H9 (cell line): ENCODE measurements at regions not wholly inside any gene's neighbourhood (a gene's known extent, or its start where the extent isn't known, plus 50 kb on each side); places are given as distances from the start of the nearest gene placed in this dataset.
"Not testable (repeated sequence)": the region's sequence is repeated elsewhere in the genome, so short reads cannot be mapped to it uniquely, and the experiment has no call there.

Experiments used
- DNase-seq: peaks from one replicate; pipeline ENCODE4 v3.0.0-alpha.2; 2017
- H2AFZ ChIP-seq: one replicate; pipeline ENCODE4 v1.6.1; 2013; ENCODE audit warnings: mild to moderate bottlenecking, low read length, control low read depth, moderate library complexity
- H2AK5ac ChIP-seq: 2 replicates; pipeline ENCODE4 v1.6.1; 2013; ENCODE audit warnings: low read length, control low read depth, mixed read lengths; ENCODE audit not compliant: insufficient read length
- H2BK120ac ChIP-seq: one replicate; pipeline ENCODE4 v1.6.1; 2013; ENCODE audit warnings: low read depth, mild to moderate bottlenecking, low read length, control low read depth, inconsistent platforms; ENCODE audit not compliant: poor library complexity, severe bottlenecking
- H2BK12ac ChIP-seq: 2 replicates; pipeline ENCODE4 v1.6.1; 2013; ENCODE audit warnings: low read length, control low read depth, mixed read lengths, low read depth; ENCODE audit not compliant: insufficient read length
- H2BK15ac ChIP-seq: 2 replicates; pipeline ENCODE4 v1.6.1; 2013; ENCODE audit warnings: low read depth, low read length, control low read depth
- H2BK20ac ChIP-seq: one replicate; pipeline ENCODE4 v1.6.1; 2013; ENCODE audit warnings: low read depth, mild to moderate bottlenecking, low read length, control low read depth, inconsistent platforms; ENCODE audit not compliant: poor library complexity, severe bottlenecking
- H2BK5ac ChIP-seq: 2 replicates; pipeline ENCODE4 v1.6.1; 2013; ENCODE audit warnings: low read length, control low read depth, mixed read lengths; ENCODE audit not compliant: insufficient read length
- H3K14ac ChIP-seq: 2 replicates; pipeline ENCODE4 v1.6.1; 2013; ENCODE audit warnings: low read length, control low read depth; ENCODE audit not compliant: insufficient read depth
- H3K18ac ChIP-seq: 2 replicates; pipeline ENCODE4 v1.6.1; 2013; ENCODE audit warnings: low read depth, mild to moderate bottlenecking, mixed read lengths, low read length, control low read depth; ENCODE audit not compliant: insufficient read length
- H3K23ac ChIP-seq: 2 replicates; pipeline ENCODE4 v1.6.1; 2013; ENCODE audit warnings: low read length, control low read depth, mixed read lengths, low read depth; ENCODE audit not compliant: insufficient read length
- H3K23me2 ChIP-seq: 2 replicates; pipeline ENCODE4 v1.6.1; 2013; ENCODE audit warnings: low read depth, mild to moderate bottlenecking, mixed read lengths, low read length, control low read depth; ENCODE audit not compliant: insufficient read length, poor library complexity, severe bottlenecking
- H3K27ac ChIP-seq: 2 replicates; pipeline ENCODE4 v1.5.1; 2013; ENCODE audit warnings: low read length, control low read depth, mixed read lengths, low read depth; ENCODE audit not compliant: insufficient read length
- H3K27me3 ChIP-seq: 2 replicates; pipeline ENCODE4 v1.6.1; 2013; ENCODE audit warnings: low read length, control low read depth, inconsistent platforms; ENCODE audit not compliant: insufficient read depth
- H3K4ac ChIP-seq: 2 replicates; pipeline ENCODE4 v1.6.1; 2013; ENCODE audit warnings: low read depth, mild to moderate bottlenecking, control low read depth, inconsistent platforms, low read length, moderate library complexity
- H3K4me1 ChIP-seq: 2 replicates; pipeline ENCODE4 v1.6.1; 2013; ENCODE audit warnings: low read length, control low read depth, inconsistent platforms; ENCODE audit not compliant: insufficient read depth
- H3K4me2 ChIP-seq: 2 replicates; pipeline ENCODE4 v1.6.1; 2013; ENCODE audit warnings: low read length, control low read depth, mixed read lengths; ENCODE audit not compliant: insufficient read length, insufficient read depth
- H3K56ac ChIP-seq: 2 replicates; pipeline ENCODE4 v1.6.1; 2013; ENCODE audit warnings: low read depth, mild to moderate bottlenecking, mixed read lengths, low read length, control low read depth; ENCODE audit not compliant: insufficient read length
- H3K79me1 ChIP-seq: 2 replicates; pipeline ENCODE4 v1.6.1; 2013; ENCODE audit warnings: low read depth, mild to moderate bottlenecking, moderate library complexity, low read length, control low read depth, inconsistent platforms; ENCODE audit not compliant: insufficient read depth, poor library complexity, severe bottlenecking
- H3K79me2 ChIP-seq: 2 replicates; pipeline ENCODE4 v1.6.1; 2013; ENCODE audit warnings: low read length, control low read depth, inconsistent platforms; ENCODE audit not compliant: insufficient read depth
- H3K9ac ChIP-seq: 2 replicates; pipeline ENCODE4 v1.6.1; 2013; ENCODE audit warnings: low read length, control low read depth, mixed read lengths; ENCODE audit not compliant: insufficient read length; ENCODE audit errors: extremely low read depth
- H3K9me3 ChIP-seq: one replicate; pipeline ENCODE4 v1.6.1; 2013; ENCODE audit warnings: low read depth, low read length, inconsistent platforms; ENCODE audit not compliant: control insufficient read depth
- H3T11ph ChIP-seq: one replicate; pipeline ENCODE4 v1.6.1; 2013; ENCODE audit warnings: mild to moderate bottlenecking, low read length, control low read depth, inconsistent platforms
- H4K20me1 ChIP-seq: one replicate; pipeline ENCODE4 v1.6.1; 2013; ENCODE audit not compliant: control insufficient read depth, insufficient read length, insufficient read depth
- H4K5ac ChIP-seq: 2 replicates; pipeline ENCODE4 v1.6.1; 2013; ENCODE audit warnings: low read depth, mild to moderate bottlenecking, mixed read lengths, low read length, control low read depth; ENCODE audit not compliant: insufficient read length
- H4K8ac ChIP-seq: replicated peaks from 2 replicates; pipeline ENCODE4 v1.6.1; 2013; ENCODE audit warnings: low read length, control low read depth, mixed read lengths, low read depth; ENCODE audit not compliant: insufficient read length
- H4K91ac ChIP-seq: 2 replicates; pipeline ENCODE4 v1.6.1; 2013; ENCODE audit warnings: low read depth, mild to moderate bottlenecking, moderate library complexity, mixed read lengths, low read length, control low read depth; ENCODE audit not compliant: insufficient read length
- H3K27ac Mint-ChIP-seq, 3 experiments: 2 replicates in 2 of 3; 3 replicates in 1 of 3; pipeline ENCODE4 v1.8.0; 2020 to 2021; ENCODE audit warnings: mixed read lengths in 3 of 3, mild to moderate bottlenecking in 1 of 3, moderate library complexity in 1 of 3
- H3K27me3 Mint-ChIP-seq: 2 replicates; pipeline ENCODE4 v1.8.0; 2021; ENCODE audit warnings: low read depth, mild to moderate bottlenecking, moderate library complexity, mixed read lengths
- H3K36me3 Mint-ChIP-seq, 3 experiments: 2 replicates in 2 of 3; 3 replicates in 1 of 3; pipeline ENCODE4 v1.8.0; 2020 to 2021; ENCODE audit warnings: low read depth in 3 of 3, mixed read lengths in 3 of 3; ENCODE audit not compliant: insufficient read depth in 1 of 3
- H3K4me1 Mint-ChIP-seq, 2 experiments: 2 replicates each; pipeline ENCODE4 v1.8.0; 2020; ENCODE audit warnings: mixed read lengths in 2 of 2
- H3K4me3 Mint-ChIP-seq, 2 experiments: 2 replicates in 1 of 2; 3 replicates in 1 of 2; pipeline ENCODE4 v1.8.0; 2020 to 2021; ENCODE audit warnings: mild to moderate bottlenecking in 2 of 2, mixed read lengths in 2 of 2, moderate library complexity in 1 of 2
- H3K9me3 Mint-ChIP-seq, 2 experiments: 2 replicates in 1 of 2; 3 replicates in 1 of 2; pipeline ENCODE4 v1.8.0; 2020; ENCODE audit warnings: mild to moderate bottlenecking in 2 of 2, mixed read lengths in 2 of 2, moderate library complexity in 1 of 2
- WGBS: extraction: QIAGEN DNeasy Blood & Tissue Kit; methylation state at CpG from one replicate; pipeline ENCODE4 v1.1.7; 2013; ENCODE audit warnings: missing lambda C conversion rate, low lambda C conversion rate, mixed read lengths; ENCODE audit not compliant: insufficient read length; ENCODE audit errors: extremely low coverage; 5-methylcytosine and 5-hydroxymethylcytosine counted together
- TF ChIP-seq, protein P1 (sequence below): fragments of 200-600 bp; sonication (generic); conservative IDR thresholded peaks from 3 replicates; pipeline ENCODE4 v1.8.0; 2021; ENCODE audit warnings: antibody characterized with exemption, mild to moderate bottlenecking

- Histone ChIP-seq H3K4me1 (no peaks in the 10 kb centered on the region), H4K5ac (no peak overlapping the region), H4K8ac (no peak overlapping the region), H3K79me2 (no peaks in the 10 kb centered on the region), H2AFZ (no peak overlapping the region), H3K79me1 (no peaks in the 10 kb centered on the region), H2BK15ac (no peak overlapping the region; the same call in 1 of the 2 replicates), H2BK5ac (no peak overlapping the region), H2BK20ac (no peak overlapping the region), H3K9me3 (no peaks in the 10 kb centered on the region), H3K14ac (peak overlapping the region; percentile 67; the same call in 1 of the 2 replicates), H4K20me1 (no peaks in the 10 kb centered on the region), H3K27ac (no peak overlapping the region), H4K91ac (no peak overlapping the region), H2AK5ac (no peak overlapping the region), H3K18ac (no peak overlapping the region), H3K23ac (no peak overlapping the region), H2BK12ac (no peak overlapping the region), H2BK120ac (no peak overlapping the region), H3K9ac (no peak overlapping the region), H3K27me3 (no peaks in the 10 kb centered on the region), H3K4ac (no peak overlapping the region), H3K4me2 (peak overlapping the region; percentile 59), H3K56ac (no peak overlapping the region), H3T11ph (no peak overlapping the region), H3K23me2 (no peaks in the 10 kb centered on the region)
- no CpG with 5 or more reads among the region's 51 CpGs for WGBS
- Mint-ChIP-seq H3K27me3 (peaks cover 10% of the 10 kb centered on the region), H3K4me3 (peak overlapping the region; percentile 88 to 94), H3K36me3 (peaks cover 9 to 19% (median 11%) of the 10 kb centered on the region in 3 experiments; a peak in 5 of 7 replicates), H3K27ac (no peak overlapping the region), H3K4me1 (peaks cover 8 to 11% of the 10 kb centered on the region in 2 experiments), H3K9me3 (no peaks in the 10 kb centered on the region)
- TF ChIP-seq, protein P1, sequence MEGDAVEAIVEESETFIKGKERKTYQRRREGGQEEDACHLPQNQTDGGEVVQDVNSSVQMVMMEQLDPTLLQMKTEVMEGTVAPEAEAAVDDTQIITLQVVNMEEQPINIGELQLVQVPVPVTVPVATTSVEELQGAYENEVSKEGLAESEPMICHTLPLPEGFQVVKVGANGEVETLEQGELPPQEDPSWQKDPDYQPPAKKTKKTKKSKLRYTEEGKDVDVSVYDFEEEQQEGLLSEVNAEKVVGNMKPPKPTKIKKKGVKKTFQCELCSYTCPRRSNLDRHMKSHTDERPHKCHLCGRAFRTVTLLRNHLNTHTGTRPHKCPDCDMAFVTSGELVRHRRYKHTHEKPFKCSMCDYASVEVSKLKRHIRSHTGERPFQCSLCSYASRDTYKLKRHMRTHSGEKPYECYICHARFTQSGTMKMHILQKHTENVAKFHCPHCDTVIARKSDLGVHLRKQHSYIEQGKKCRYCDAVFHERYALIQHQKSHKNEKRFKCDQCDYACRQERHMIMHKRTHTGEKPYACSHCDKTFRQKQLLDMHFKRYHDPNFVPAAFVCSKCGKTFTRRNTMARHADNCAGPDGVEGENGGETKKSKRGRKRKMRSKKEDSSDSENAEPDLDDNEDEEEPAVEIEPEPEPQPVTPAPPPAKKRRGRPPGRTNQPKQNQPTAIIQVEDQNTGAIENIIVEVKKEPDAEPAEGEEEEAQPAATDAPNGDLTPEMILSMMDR, result peak; percentile 53; the same call in 2 of the 3 replicates
- DNase-seq, result peak; percentile 93
These were observed 154.6 kb downstream of the CCDC74A start for GRCh38 chr2:131682122-131682944.

DNA sequence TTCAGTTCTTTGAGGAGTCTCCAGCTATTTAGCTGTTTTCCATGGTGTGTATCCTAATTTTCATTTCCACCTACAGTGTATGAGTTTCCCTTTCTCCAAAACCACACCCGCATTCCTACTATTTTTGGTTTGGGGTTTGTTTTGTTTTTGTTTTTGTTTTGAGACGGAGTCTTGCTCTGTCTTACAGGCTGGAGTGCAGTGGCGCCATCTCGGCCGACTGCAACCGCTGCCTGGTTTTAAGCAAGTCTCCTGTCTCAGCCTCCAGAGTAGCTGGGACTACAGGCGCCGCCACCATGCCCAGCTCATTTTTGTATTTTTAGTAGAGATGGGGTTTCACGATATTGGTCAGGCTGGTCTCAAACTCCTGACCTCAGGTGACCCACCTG is 155.2 kb downstream of the CCDC74A start:
- H3K4me1 ChIP-seq, H4K91ac ChIP-seq, H2BK20ac ChIP-seq, H2BK5ac ChIP-seq, H3K23ac ChIP-seq, H2BK12ac ChIP-seq, H2BK120ac ChIP-seq, H4K8ac ChIP-seq, H4K20me1 ChIP-seq, H2AK5ac ChIP-seq, H3K4ac ChIP-seq, H3K27me3 ChIP-seq, H3K56ac ChIP-seq, H3K9me3 ChIP-seq, H3K27ac Mint-ChIP-seq, H4K5ac ChIP-seq, H3K79me2 ChIP-seq, H3K23me2 ChIP-seq, H3K79me1 ChIP-seq, H3K9me3 Mint-ChIP-seq, H3T11ph ChIP-seq, H3K9ac ChIP-seq, H3K27ac ChIP-seq, H3K14ac ChIP-seq, H3K18ac ChIP-seq, H2AFZ ChIP-seq, H2BK15ac ChIP-seq: not testable (repeated sequence)
- DNase-seq, result peak; percentile 37
- Mint-ChIP-seq H3K4me1 (peaks cover 8 to 11% of the 10 kb centered on the region in 2 experiments), H3K4me3 (peak overlapping the region; percentile 88 to 94), H3K27me3 (peaks cover 10% of the 10 kb centered on the region), H3K36me3 (peaks cover 15 to 25% (median 17%) of the 10 kb centered on the region in 3 experiments; a peak in 6 of 7 replicates)
- peak overlapping the region; percentile 59 for H3K4me2 ChIP-seq
- no CpG with 5 or more reads among the region's 9 CpGs for WGBS
